GM12878 (cell line): ENCODE measurements at regions not wholly inside any gene's neighbourhood (a gene's known extent, or its start where the extent isn't known, plus 50 kb on each side); places are given as distances from the start of the nearest gene placed in this dataset.

ENCODE experiments used
- ATAC-seq: fragments of 200-7000 bp; cut with Tn5 transposase; 3 replicates; pipeline ENCODE4 v1.9.1; 2020; ENCODE audit warnings: mild to moderate bottlenecking, moderate library complexity
- BruUV-seq: library from RNA; stranded (reverse); fragments of 400-500 nt; replicated peaks from 2 replicates; lab custom pipeline; 2021; lab: Mats Ljungman, UMichigan
- CTCF ChIA-PET: fragments of 300-600 bp; sonication (Branson Sonifier 250); formaldehyde crosslinking; extraction: SDS; loops from one replicate; lab custom pipeline; 2021; ENCODE audit warnings: inconsistent platforms; lab: Yijun Ruan, JAX
- POLR2A ChIA-PET: fragments of 350-600 bp; formaldehyde crosslinking; extraction: SDS; loops from one replicate; lab custom pipeline; 2021; ENCODE audit warnings: inconsistent platforms; lab: Charles Lee
- RAD21 ChIA-PET: fragments of 300-600 bp; sonication (Branson Sonifier 250); formaldehyde crosslinking; loops from one replicate; lab custom pipeline; 2023; ENCODE audit warnings: antibody characterized with exemption; ENCODE audit not compliant: unreplicated experiment; lab: Charles Lee
- SMC1A ChIA-PET: fragments of 300-600 bp; sonication (Branson Sonifier 250); formaldehyde crosslinking; loops from one replicate; lab custom pipeline; 2023; ENCODE audit not compliant: unreplicated experiment, uncharacterized antibody; lab: Charles Lee
- DNase-seq: peaks from one replicate; pipeline ENCODE4 v3.0.0-alpha.2; 2011; ENCODE audit warnings: low read depth, low spot score
- FAIRE-seq: peaks from 3 replicates; lab custom pipeline; 2011; peaks lifted over from hg19 to GRCh38; lab: Jason Lieb, UNC
- H2AFZ ChIP-seq: 2 replicates; pipeline ENCODE4 v1.6.0; 2011; ENCODE audit warnings: low read depth, low read length, control low read depth; ENCODE audit not compliant: control insufficient read depth
- H3K27ac ChIP-seq: 2 replicates; pipeline ENCODE4 v1.5.1; 2011; ENCODE audit warnings: control low read depth; ENCODE audit not compliant: control insufficient read depth, insufficient read depth
- H3K27me3 ChIP-seq, 2 experiments: replicated peaks in 1 of 2; 2 replicates each; pipeline versions ENCODE4 v1.6.0 to v1.6.1; 2011; ENCODE audit warnings: low read length in 1 of 2; ENCODE audit not compliant: control insufficient read depth in 2 of 2, insufficient read depth in 2 of 2
- H3K36me3 ChIP-seq, 2 experiments: 2 replicates each; pipeline ENCODE4 v1.5.1; 2011; ENCODE audit warnings: low read length in 1 of 2; ENCODE audit not compliant: control insufficient read depth in 2 of 2, insufficient read depth in 2 of 2
- H3K4me1 ChIP-seq: 2 replicates; pipeline ENCODE4 v1.6.1; 2011; ENCODE audit warnings: mild to moderate bottlenecking, low read length, moderate library complexity, mixed read lengths; ENCODE audit not compliant: control insufficient read depth, insufficient read depth
- H3K4me2 ChIP-seq: 2 replicates; pipeline ENCODE4 v1.6.0; 2011; ENCODE audit warnings: control low read depth; ENCODE audit not compliant: control insufficient read depth, insufficient read depth
- H3K4me3 ChIP-seq: fragments of 200-600 bp; sonication (generic); 2 replicates; pipeline ENCODE4 v1.5.1; 2016
- H3K79me2 ChIP-seq: 2 replicates; pipeline ENCODE4 v1.6.0; 2011; ENCODE audit warnings: low read length; ENCODE audit not compliant: control insufficient read depth, insufficient read depth
- H3K9ac ChIP-seq: 2 replicates; pipeline ENCODE4 v1.8.0; 2011; ENCODE audit warnings: low read length, control low read depth, mixed read lengths; ENCODE audit not compliant: control insufficient read depth, insufficient read depth
- H3K9me3 ChIP-seq: replicated peaks from 3 replicates; pipeline ENCODE4 v1.5.1; 2011; ENCODE audit warnings: mild to moderate bottlenecking, low read length; ENCODE audit not compliant: control insufficient read depth, insufficient read depth
- H4K20me1 ChIP-seq: 2 replicates; pipeline ENCODE4 v1.6.0; 2011; ENCODE audit not compliant: control insufficient read depth, insufficient read depth
- ZBED1 ChIP-seq: IDR thresholded peaks from 2 replicates; pipeline ENCODE4 v1.6.1; 2016; ENCODE audit warnings: borderline replicate concordance
- WGBS: methylation state at CpG from one replicate; pipeline ENCODE4 v1.1.6; 2016; ENCODE audit warnings: low lambda C conversion rate; ENCODE audit not compliant: insufficient replicate concordance, insufficient coverage; ENCODE audit errors: missing lambda C conversion rate; 5-methylcytosine and 5-hydroxymethylcytosine counted together
- in situ Hi-C: fragments of 300-500 bp; cut with MboI; formaldehyde crosslinking; loops from 9 replicates; pipeline ENCODE4 v1.14.3; 2018; ENCODE audit warnings: mixed read lengths
- intact Hi-C: fragments of 100-400 bp; cut with micrococcal nuclease; formaldehyde crosslinking; loops from one replicate; pipeline ENCODE4 v1.14.2; 2022; ENCODE audit not compliant: unreplicated experiment
- TF ChIP-seq, protein P1 (sequence below): fragments of 450-650 bp; IDR thresholded peaks from 2 replicates; pipeline ENCODE4 v1.6.1; 2014; ENCODE audit warnings: mild to moderate bottlenecking
- TF ChIP-seq, protein P2 (sequence below): fragments of 450-650 bp; formaldehyde crosslinking; IDR thresholded peaks from 2 replicates; pipeline ENCODE4 v1.4.0; 2020; ENCODE audit warnings: mild to moderate bottlenecking, moderate library complexity

DNA sequence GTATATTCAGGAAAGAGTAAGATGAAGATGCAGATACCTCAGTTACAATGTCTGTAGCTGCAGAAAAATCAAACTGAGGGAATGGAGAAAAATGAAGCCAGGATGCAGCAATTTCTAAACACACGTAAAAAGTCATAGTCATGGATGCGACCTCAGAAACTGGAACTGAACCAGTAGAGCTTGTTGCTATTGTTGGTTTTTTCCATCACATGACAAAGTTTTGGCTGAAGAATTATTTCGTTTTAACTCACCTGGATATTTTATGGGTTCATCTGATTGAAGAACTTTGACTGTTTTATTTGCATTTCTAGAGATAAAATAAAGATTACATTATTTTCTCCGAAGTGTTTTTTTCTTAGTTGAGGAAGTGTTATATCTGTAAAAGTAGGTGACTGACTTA lies 591.2 kb downstream of the ZBBX start:
- CTCF ChIA-PET, result no interaction called here
- intact Hi-C loops, result no loop called here
- H4K20me1 ChIP-seq, result no peaks in the 10 kb centered on the region
- RAD21 ChIA-PET, result no interaction called here
- FAIRE-seq, result no peak
- no peaks in the 10 kb centered on the region for H3K27me3 ChIP-seq
- no peak overlapping the region for H3K9ac ChIP-seq
- POLR2A ChIA-PET, result no interaction called here
- no peak for ATAC-seq
- in situ Hi-C loops, result no loop called here
- 3% methylated on average over 4 of the region's 4 CpGs for WGBS
- H3K27ac ChIP-seq, result no peak overlapping the region
- SMC1A ChIA-PET, result no interaction called here
- H3K36me3 ChIP-seq, result no peaks in the 10 kb centered on the region
- TF ChIP-seq, protein P1, sequence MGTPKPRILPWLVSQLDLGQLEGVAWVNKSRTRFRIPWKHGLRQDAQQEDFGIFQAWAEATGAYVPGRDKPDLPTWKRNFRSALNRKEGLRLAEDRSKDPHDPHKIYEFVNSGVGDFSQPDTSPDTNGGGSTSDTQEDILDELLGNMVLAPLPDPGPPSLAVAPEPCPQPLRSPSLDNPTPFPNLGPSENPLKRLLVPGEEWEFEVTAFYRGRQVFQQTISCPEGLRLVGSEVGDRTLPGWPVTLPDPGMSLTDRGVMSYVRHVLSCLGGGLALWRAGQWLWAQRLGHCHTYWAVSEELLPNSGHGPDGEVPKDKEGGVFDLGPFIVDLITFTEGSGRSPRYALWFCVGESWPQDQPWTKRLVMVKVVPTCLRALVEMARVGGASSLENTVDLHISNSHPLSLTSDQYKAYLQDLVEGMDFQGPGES, result no peak
- TF ChIP-seq, protein P2, sequence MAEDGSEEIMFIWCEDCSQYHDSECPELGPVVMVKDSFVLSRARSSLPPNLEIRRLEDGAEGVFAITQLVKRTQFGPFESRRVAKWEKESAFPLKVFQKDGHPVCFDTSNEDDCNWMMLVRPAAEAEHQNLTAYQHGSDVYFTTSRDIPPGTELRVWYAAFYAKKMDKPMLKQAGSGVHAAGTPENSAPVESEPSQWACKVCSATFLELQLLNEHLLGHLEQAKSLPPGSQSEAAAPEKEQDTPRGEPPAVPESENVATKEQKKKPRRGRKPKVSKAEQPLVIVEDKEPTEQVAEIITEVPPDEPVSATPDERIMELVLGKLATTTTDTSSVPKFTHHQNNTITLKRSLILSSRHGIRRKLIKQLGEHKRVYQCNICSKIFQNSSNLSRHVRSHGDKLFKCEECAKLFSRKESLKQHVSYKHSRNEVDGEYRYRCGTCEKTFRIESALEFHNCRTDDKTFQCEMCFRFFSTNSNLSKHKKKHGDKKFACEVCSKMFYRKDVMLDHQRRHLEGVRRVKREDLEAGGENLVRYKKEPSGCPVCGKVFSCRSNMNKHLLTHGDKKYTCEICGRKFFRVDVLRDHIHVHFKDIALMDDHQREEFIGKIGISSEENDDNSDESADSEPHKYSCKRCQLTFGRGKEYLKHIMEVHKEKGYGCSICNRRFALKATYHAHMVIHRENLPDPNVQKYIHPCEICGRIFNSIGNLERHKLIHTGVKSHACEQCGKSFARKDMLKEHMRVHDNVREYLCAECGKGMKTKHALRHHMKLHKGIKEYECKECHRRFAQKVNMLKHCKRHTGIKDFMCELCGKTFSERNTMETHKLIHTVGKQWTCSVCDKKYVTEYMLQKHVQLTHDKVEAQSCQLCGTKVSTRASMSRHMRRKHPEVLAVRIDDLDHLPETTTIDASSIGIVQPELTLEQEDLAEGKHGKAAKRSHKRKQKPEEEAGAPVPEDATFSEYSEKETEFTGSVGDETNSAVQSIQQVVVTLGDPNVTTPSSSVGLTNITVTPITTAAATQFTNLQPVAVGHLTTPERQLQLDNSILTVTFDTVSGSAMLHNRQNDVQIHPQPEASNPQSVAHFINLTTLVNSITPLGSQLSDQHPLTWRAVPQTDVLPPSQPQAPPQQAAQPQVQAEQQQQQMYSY, result no peak
- no peak for TF ChIP-seq ZBED1
- TF ChIP-seq, all 136 proteins: peak for 0
- Histone ChIP-seq H3K9me3 (no peaks in the 10 kb centered on the region), H3K4me3 (no peak overlapping the region), H3K79me2 (no peaks in the 10 kb centered on the region), H2AFZ (no peak overlapping the region), H3K4me2 (no peak overlapping the region), H3K4me1 (no peaks in the 10 kb centered on the region)
- DNase-seq, result no peak
- no TSS peak for BruUV-seq
